ENCODE measurements at regions not wholly inside any gene's neighbourhood (a gene's known extent, or its start where the extent isn't known, plus 50 kb on each side); places are given as distances from the start of the nearest gene placed in this dataset.

GRCh38 chr14:75350505-75351060, 72.0 kb downstream of the FOS start:
- Histone ChIP-seq H3K27me3 (ENCODE audit: control insufficient read depth, insufficient read depth, low read length) (peaks cover 10% of the 10 kb centered on the region), H3K4me3 (ENCODE audit: low read depth, low read length) (no peak overlapping the region), H3K36me3 (ENCODE audit: control insufficient read depth, insufficient read depth, low read length) (no peaks in the 10 kb centered on the region)
- DNase-seq (ENCODE audit: low read depth), result no peak
- TF ChIP-seq CTCF (IDR thresholded peaks at IDR 0.05; ENCODE audit: insufficient read depth, low read depth, low read length), result no peak
- CTCF ChIA-PET, result interaction anchor here (0.9 to 1.5 kb wide), 2 partner anchors 12 to 211 kb away, joined by 4 read pairs; no protein-coding TSS in a partner anchor
- POLR2A ChIA-PET, result no interaction called here

GRCh38 chr14:75359098-75359497, 68.7 kb upstream of the JDP2 start:
- POLR2A ChIA-PET, result no interaction called here
- CTCF ChIA-PET, result no interaction called here
- H3K36me3 ChIP-seq (ENCODE audit: control insufficient read depth, insufficient read depth, low read length), result no peaks in the 10 kb centered on the region
- peaks cover 6% of the 10 kb centered on the region for H3K27me3 ChIP-seq (ENCODE audit: control insufficient read depth, insufficient read depth, low read length)
- no peak for TF ChIP-seq CTCF (IDR thresholded peaks at IDR 0.05; ENCODE audit: insufficient read depth, low read depth, low read length)
- H3K4me3 ChIP-seq (ENCODE audit: low read depth, low read length), result no peak overlapping the region
- no peak for DNase-seq (ENCODE audit: low read depth)

- peaks cover 7% of the 10 kb centered on the region; the same call in 1 of the 2 replicates for H3K27me3 ChIP-seq (ENCODE audit: control insufficient read depth, insufficient read depth, low read length)
- DNase-seq (ENCODE audit: low read depth), result no peak
- TF ChIP-seq CTCF (IDR thresholded peaks at IDR 0.05; ENCODE audit: insufficient read depth, low read depth, low read length), result no peak
- POLR2A ChIA-PET, result no interaction called here
- no peak overlapping the region for H3K4me3 ChIP-seq (ENCODE audit: low read depth, low read length)
- no peaks in the 10 kb centered on the region for H3K36me3 ChIP-seq (ENCODE audit: control insufficient read depth, insufficient read depth, low read length)
- CTCF ChIA-PET, result no interaction called here
Measured at GRCh38 chr14:75361041-75361440, 66.8 kb upstream of the JDP2 start.

- no peaks in the 10 kb centered on the region for H3K36me3 ChIP-seq (ENCODE audit: control insufficient read depth, insufficient read depth, low read length)
- H3K27me3 ChIP-seq (ENCODE audit: control insufficient read depth, insufficient read depth, low read length), result peaks cover 7% of the 10 kb centered on the region; the same call in 1 of the 2 replicates
- CTCF ChIA-PET, result interaction anchor here (0.6 to 1.0 kb wide), 4 partner anchors 9 to 216 kb away, joined by 3 read pairs; no protein-coding TSS in a partner anchor
- no peak overlapping the region for H3K4me3 ChIP-seq (ENCODE audit: low read depth, low read length)
- TF ChIP-seq CTCF (IDR thresholded peaks at IDR 0.05; ENCODE audit: insufficient read depth, low read depth, low read length), result no peak
- no peak for DNase-seq (ENCODE audit: low read depth)
- POLR2A ChIA-PET, result interaction anchor here (0.6 kb wide), 1 partner anchor 141 kb away, joined by 11 read pairs; no protein-coding TSS in a partner anchor
Measured at GRCh38 chr14:75361751-75362433, 65.9 kb upstream of the JDP2 start.

GRCh38 chr14:75363130-75363529, 64.7 kb upstream of the JDP2 start:
- no peak for TF ChIP-seq CTCF (IDR thresholded peaks at IDR 0.05; ENCODE audit: insufficient read depth, low read depth, low read length)
- H3K27me3 ChIP-seq (ENCODE audit: control insufficient read depth, insufficient read depth, low read length), result peaks cover 10% of the 10 kb centered on the region
- H3K36me3 ChIP-seq (ENCODE audit: control insufficient read depth, insufficient read depth, low read length), result no peaks in the 10 kb centered on the region
- ChIA-PET POLR2A (no interaction called here), CTCF (interaction anchor here (1.0 to 1.1 kb wide), 2 partner anchors 12 to 126 kb away, joined by 4 read pairs; no protein-coding TSS in a partner anchor)
- no peak for DNase-seq (ENCODE audit: low read depth)
- no peak overlapping the region for H3K4me3 ChIP-seq (ENCODE audit: low read depth, low read length)

All from BJ (cell line).